ENCODE measurements at regions not wholly inside any gene's neighbourhood (a gene's known extent, or its start where the extent isn't known, plus 50 kb on each side); places are given as distances from the start of the nearest gene placed in this dataset.
"Not testable (repeated sequence)": the region's sequence is repeated elsewhere in the genome, so short reads cannot be mapped to it uniquely, and the experiment has no call there.

DNA sequence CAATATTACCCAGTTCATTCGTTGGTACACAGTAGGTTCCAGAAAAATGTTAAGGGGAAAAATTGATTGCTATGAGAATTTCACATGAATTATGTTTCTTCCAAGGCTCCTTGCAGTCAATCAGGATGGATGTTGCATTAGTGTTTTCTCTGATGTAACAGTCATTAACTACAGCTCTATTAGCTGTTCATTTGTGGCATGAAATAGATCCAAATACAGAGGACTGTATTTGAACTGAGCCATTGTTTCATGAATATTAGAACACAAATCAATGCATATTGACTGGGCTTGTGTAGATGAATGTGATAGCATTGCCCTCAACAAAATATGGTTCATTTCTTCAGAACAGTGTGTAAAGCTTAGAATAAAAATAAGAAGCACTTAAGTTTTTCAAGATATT, 203.0 kb upstream of the SGO1 start:
- Histone ChIP-seq H3K27ac (ENCODE audit: insufficient read depth in 1 of 2, low read depth in 1 of 2, low read length in 2 of 2, poor library complexity in 1 of 2, severe bottlenecking in 2 of 2) (no peak overlapping the region), H3K4me3 (ENCODE audit: control insufficient read depth in 1 of 7, extremely low read depth in 1 of 7, insufficient read depth in 4 of 7, low read depth in 2 of 7, low read length in 6 of 7) (no peak overlapping the region), H3K4me1 (ENCODE audit: control extremely low read depth in 1 of 4, control insufficient read depth in 4 of 4, insufficient read depth in 4 of 4, low read length in 3 of 4) (no peaks in the 10 kb centered on the region), H3K9me3 (ENCODE audit: control extremely low read depth in 1 of 5, control insufficient read depth in 4 of 5, insufficient read depth in 2 of 5, low read depth in 1 of 5, low read length in 4 of 5) (no peaks in the 10 kb centered on the region), H3K27me3 (replicated peaks in 2 of 5; ENCODE audit: control insufficient read depth in 4 of 5, insufficient read depth in 5 of 5, low read length in 4 of 5) (no peaks in the 10 kb centered on the region), H3K36me3 (ENCODE audit: control insufficient read depth in 4 of 4, insufficient read depth in 4 of 4, low read length in 3 of 4) (no peaks in the 10 kb centered on the region)
- CTCF ChIA-PET = no interaction called here
- WGBS (ENCODE audit: insufficient coverage) = no CpG with 5 or more reads among the region's 1 CpG
- DNase-seq = no peak
- POLR2A ChIA-PET = no interaction called here

DNA sequence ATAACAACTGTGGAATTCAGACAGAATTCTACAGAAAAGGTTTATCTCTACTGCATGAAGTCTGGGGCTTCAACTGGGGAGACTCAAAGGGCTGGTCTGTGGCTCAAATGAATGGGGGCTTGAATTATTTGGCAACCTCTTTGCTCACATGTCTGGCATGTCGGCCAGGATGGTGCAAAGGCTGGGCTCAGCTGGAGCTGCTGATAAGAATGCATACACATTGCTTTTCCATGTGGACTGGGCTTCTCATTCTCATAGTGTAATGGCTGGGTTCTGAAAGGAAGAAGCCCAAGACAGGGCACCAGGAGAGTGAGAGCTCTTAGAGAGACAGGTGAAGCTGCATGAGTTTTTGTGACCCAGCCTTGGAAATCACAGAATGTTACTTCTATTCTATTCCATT, 194.3 kb upstream of the SGO1 start:
- WGBS (ENCODE audit: insufficient coverage) = 88% methylated on average over 1 of the region's 1 CpG
- Histone ChIP-seq H3K27me3 (replicated peaks in 2 of 5; ENCODE audit: control insufficient read depth in 4 of 5, insufficient read depth in 5 of 5, low read length in 4 of 5) (no peaks in the 10 kb centered on the region), H3K9me3 (ENCODE audit: control extremely low read depth in 1 of 5, control insufficient read depth in 4 of 5, insufficient read depth in 2 of 5, low read depth in 1 of 5, low read length in 4 of 5) (no peaks in the 10 kb centered on the region), H3K36me3 (ENCODE audit: control insufficient read depth in 4 of 4, insufficient read depth in 4 of 4, low read length in 3 of 4) (no peaks in the 10 kb centered on the region), H3K4me3 (ENCODE audit: control insufficient read depth in 1 of 7, extremely low read depth in 1 of 7, insufficient read depth in 4 of 7, low read depth in 2 of 7, low read length in 6 of 7) (no peak overlapping the region), H3K4me1 (ENCODE audit: control extremely low read depth in 1 of 4, control insufficient read depth in 4 of 4, insufficient read depth in 4 of 4, low read length in 3 of 4) (no peaks in the 10 kb centered on the region), H3K27ac (ENCODE audit: insufficient read depth in 1 of 2, low read depth in 1 of 2, low read length in 2 of 2, poor library complexity in 1 of 2, severe bottlenecking in 2 of 2) (no peak overlapping the region)
- POLR2A ChIA-PET = no interaction called here
- CTCF ChIA-PET = no interaction called here
- no peak for DNase-seq

DNA sequence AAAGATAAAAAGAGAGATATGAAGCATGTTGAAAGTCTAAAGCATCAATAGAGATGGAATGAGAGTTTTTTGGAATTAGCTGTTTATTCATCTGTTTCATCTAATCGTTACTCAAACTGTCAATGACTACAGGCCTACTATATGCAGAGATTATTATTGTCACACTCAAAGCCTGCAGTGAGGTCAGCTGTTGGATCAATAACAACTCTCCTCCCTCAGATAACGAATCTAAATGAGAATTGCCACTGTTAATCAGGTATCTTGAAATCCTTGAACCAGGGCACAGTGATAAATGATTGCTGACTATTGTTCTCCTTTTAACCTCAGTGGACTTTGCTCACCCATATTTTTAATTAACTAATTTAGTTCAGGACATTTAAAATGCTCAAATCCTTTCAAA, 192.3 kb upstream of the SGO1 start:
- ChIA-PET POLR2A (no interaction called here), CTCF (no interaction called here)
- WGBS (ENCODE audit: insufficient coverage) = 100% methylated on average over 1 of the region's 2 CpGs
- no peaks in the 10 kb centered on the region for H3K36me3 ChIP-seq (ENCODE audit: control insufficient read depth in 4 of 4, insufficient read depth in 4 of 4, low read length in 3 of 4)
- H3K27me3 ChIP-seq (replicated peaks in 2 of 5; ENCODE audit: control insufficient read depth in 4 of 5, insufficient read depth in 5 of 5, low read length in 4 of 5) = no peaks in the 10 kb centered on the region
- no peaks in the 10 kb centered on the region for H3K4me1 ChIP-seq (ENCODE audit: control extremely low read depth in 1 of 4, control insufficient read depth in 4 of 4, insufficient read depth in 4 of 4, low read length in 3 of 4)
- DNase-seq = no peak
- no peaks in the 10 kb centered on the region for H3K9me3 ChIP-seq (ENCODE audit: control extremely low read depth in 1 of 5, control insufficient read depth in 4 of 5, insufficient read depth in 2 of 5, low read depth in 1 of 5, low read length in 4 of 5)
- H3K27ac ChIP-seq (ENCODE audit: insufficient read depth in 1 of 2, low read depth in 1 of 2, low read length in 2 of 2, poor library complexity in 1 of 2, severe bottlenecking in 2 of 2) = no peak overlapping the region
- H3K4me3 ChIP-seq (ENCODE audit: control insufficient read depth in 1 of 7, extremely low read depth in 1 of 7, insufficient read depth in 4 of 7, low read depth in 2 of 7, low read length in 6 of 7) = no peak overlapping the region

DNA sequence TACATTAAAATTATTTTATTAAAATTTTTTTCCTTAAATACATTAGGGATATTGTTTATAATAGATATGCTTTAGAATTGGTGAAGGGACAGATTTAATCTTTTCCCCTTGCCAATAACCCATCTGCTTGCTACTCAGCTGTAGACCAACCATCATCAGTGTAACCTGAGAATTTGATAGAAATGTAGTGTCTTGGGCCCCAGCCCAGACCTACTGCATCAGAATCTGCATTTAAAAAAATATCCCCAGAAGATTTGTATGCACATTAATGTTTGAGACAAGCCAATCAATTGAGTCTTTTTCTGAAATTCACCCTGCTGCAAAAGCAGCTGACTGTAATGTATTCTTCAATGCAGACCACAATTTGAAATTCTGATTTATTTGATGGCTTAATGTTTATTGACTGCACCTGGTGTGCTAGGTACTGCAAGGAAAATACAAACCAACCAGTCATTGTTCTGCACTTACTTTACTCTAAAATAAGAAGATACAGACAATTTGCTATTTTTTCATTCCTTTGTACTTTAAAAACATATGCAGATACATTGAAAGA, 190.7 kb upstream of the SGO1 start:
- POLR2A ChIA-PET = no interaction called here
- CTCF ChIA-PET = interaction anchor here (1.0 kb wide), 1 partner anchor 46 kb away, joined by 3 read pairs; no protein-coding TSS in a partner anchor

DNA sequence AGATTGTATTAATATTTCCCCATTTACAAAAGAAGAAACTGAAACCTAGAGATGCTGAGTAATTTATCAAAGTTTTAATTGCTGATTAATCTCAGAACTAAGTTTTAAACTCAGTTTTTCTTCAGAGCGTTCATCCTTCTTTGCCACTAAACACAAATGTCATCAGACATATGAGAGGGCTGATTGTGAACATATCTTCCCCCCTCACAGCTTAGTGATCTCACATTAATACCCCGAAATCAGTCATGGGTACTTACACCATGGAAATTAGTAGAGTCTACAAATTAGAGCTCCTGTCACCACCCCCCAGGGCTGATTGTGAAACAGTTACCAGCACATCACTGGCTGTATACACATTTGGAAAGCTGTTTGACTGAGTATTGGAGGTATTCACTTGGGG, 189.3 kb upstream of the SGO1 start:
- H3K27me3 ChIP-seq (replicated peaks in 2 of 5; ENCODE audit: control insufficient read depth in 4 of 5, insufficient read depth in 5 of 5, low read length in 4 of 5) = no peaks in the 10 kb centered on the region
- ChIA-PET POLR2A (no interaction called here), CTCF (no interaction called here)
- no peaks in the 10 kb centered on the region for H3K9me3 ChIP-seq (ENCODE audit: control extremely low read depth in 1 of 5, control insufficient read depth in 4 of 5, insufficient read depth in 2 of 5, low read depth in 1 of 5, low read length in 4 of 5)
- H3K27ac ChIP-seq (ENCODE audit: insufficient read depth in 1 of 2, low read depth in 1 of 2, low read length in 2 of 2, poor library complexity in 1 of 2, severe bottlenecking in 2 of 2) = no peak overlapping the region
- H3K36me3 ChIP-seq (ENCODE audit: control insufficient read depth in 4 of 4, insufficient read depth in 4 of 4, low read length in 3 of 4) = no peaks in the 10 kb centered on the region
- H3K4me1 ChIP-seq (ENCODE audit: control extremely low read depth in 1 of 4, control insufficient read depth in 4 of 4, insufficient read depth in 4 of 4, low read length in 3 of 4) = no peaks in the 10 kb centered on the region
- no peak overlapping the region for H3K4me3 ChIP-seq (ENCODE audit: control insufficient read depth in 1 of 7, extremely low read depth in 1 of 7, insufficient read depth in 4 of 7, low read depth in 2 of 7, low read length in 6 of 7)
- no peak for DNase-seq
- WGBS (ENCODE audit: insufficient coverage) = 83% methylated on average over 2 of the region's 2 CpGs

More for the DNA sequence above, 190.7 kb upstream of the SGO1 start:
- Histone ChIP-seq H3K4me3 (ENCODE audit: control insufficient read depth in 1 of 7, extremely low read depth in 1 of 7, insufficient read depth in 4 of 7, low read depth in 2 of 7, low read length in 6 of 7) (no peak overlapping the region), H3K4me1 (ENCODE audit: control extremely low read depth in 1 of 4, control insufficient read depth in 4 of 4, insufficient read depth in 4 of 4, low read length in 3 of 4) (no peaks in the 10 kb centered on the region), H3K27ac (ENCODE audit: insufficient read depth in 1 of 2, low read depth in 1 of 2, low read length in 2 of 2, poor library complexity in 1 of 2, severe bottlenecking in 2 of 2) (no peak overlapping the region), H3K27me3 (replicated peaks in 2 of 5; ENCODE audit: control insufficient read depth in 4 of 5, insufficient read depth in 5 of 5, low read length in 4 of 5) (no peaks in the 10 kb centered on the region), H3K9me3 (ENCODE audit: control extremely low read depth in 1 of 5, control insufficient read depth in 4 of 5, insufficient read depth in 2 of 5, low read depth in 1 of 5, low read length in 4 of 5) (no peaks in the 10 kb centered on the region), H3K36me3 (ENCODE audit: control insufficient read depth in 4 of 4, insufficient read depth in 4 of 4, low read length in 3 of 4) (no peaks in the 10 kb centered on the region)
- DNase-seq = no peak

DNA sequence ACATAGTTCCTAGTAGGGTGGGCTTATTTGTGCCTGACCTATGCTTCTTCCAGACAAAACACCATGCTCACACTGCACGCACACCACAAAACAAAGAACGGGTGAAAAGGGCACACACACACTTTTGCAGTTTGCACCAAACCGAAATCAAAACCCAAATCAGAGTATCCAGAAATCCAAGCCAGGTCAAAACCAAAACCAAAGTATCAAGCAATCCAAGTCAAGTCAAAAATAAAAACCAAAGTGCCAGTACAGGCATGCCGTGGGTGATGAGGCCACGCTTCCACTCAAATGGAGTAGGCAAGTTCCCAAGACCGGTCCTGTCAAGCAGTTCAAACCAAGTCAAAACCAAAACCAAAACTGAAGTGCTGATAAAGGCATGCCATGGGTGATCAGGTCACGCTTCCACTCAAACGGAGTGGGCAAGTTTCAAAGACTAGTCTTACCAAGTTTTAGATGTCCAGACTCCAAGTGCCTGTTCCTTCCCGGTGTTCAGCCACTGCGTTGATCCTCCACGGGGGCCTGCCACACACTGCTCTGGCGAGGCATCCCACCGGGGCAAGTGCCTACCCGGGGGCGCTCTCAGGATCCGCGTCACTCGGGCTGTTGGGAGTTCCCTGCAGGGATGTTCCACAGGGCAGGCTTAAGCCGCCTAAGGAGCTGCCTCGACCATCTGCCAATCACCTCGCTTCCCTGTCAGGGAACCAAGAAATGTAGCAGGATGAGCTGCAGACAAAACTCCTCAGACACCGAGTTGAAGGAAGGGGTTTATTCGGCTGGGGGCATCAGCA, 184.5 kb upstream of the SGO1 start:
- H3K9me3 ChIP-seq (ENCODE audit: control extremely low read depth in 1 of 5, control insufficient read depth in 4 of 5, insufficient read depth in 2 of 5, low read depth in 1 of 5, low read length in 4 of 5); H3K36me3 ChIP-seq (ENCODE audit: control insufficient read depth in 4 of 4, insufficient read depth in 4 of 4, low read length in 3 of 4); H3K27ac ChIP-seq (ENCODE audit: insufficient read depth in 1 of 2, low read depth in 1 of 2, low read length in 2 of 2, poor library complexity in 1 of 2, severe bottlenecking in 2 of 2); H3K27me3 ChIP-seq (replicated peaks in 2 of 5; ENCODE audit: control insufficient read depth in 4 of 5, insufficient read depth in 5 of 5, low read length in 4 of 5); DNase-seq; CTCF ChIA-PET; POLR2A ChIA-PET; H3K4me3 ChIP-seq (ENCODE audit: control insufficient read depth in 1 of 7, extremely low read depth in 1 of 7, insufficient read depth in 4 of 7, low read depth in 2 of 7, low read length in 6 of 7); H3K4me1 ChIP-seq (ENCODE audit: control extremely low read depth in 1 of 4, control insufficient read depth in 4 of 4, insufficient read depth in 4 of 4, low read length in 3 of 4): not testable (repeated sequence)
- 96% methylated on average over 17 of the region's 23 CpGs for WGBS (ENCODE audit: insufficient coverage)

DNA sequence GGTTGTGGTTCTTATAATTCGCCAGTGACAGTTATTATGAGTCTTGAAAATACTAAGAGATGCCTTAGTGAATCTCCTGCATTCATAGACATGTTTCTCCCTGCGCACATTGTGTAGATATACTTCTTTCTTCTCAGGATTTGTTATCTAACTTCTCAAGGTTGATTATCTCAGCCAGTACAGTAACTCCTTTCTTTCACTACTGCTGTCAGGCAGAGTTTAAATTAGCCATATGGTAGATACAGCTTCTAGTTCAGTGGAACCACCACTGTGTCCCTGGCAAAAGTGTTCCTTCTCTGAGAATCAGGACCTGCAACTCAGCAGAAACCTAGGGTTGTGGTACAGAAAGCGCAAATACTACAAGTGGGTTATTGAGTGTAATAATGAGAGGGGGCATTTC, 175.0 kb upstream of the SGO1 start:
- H3K4me1 ChIP-seq (ENCODE audit: control extremely low read depth in 1 of 4, control insufficient read depth in 4 of 4, insufficient read depth in 4 of 4, low read length in 3 of 4) = no peaks in the 10 kb centered on the region
- H3K9me3 ChIP-seq (ENCODE audit: control extremely low read depth in 1 of 5, control insufficient read depth in 4 of 5, insufficient read depth in 2 of 5, low read depth in 1 of 5, low read length in 4 of 5) = peaks cover 0 to 1% (median 0%) of the 10 kb centered on the region in 5 experiments
- H3K27ac ChIP-seq (ENCODE audit: insufficient read depth in 1 of 2, low read depth in 1 of 2, low read length in 2 of 2, poor library complexity in 1 of 2, severe bottlenecking in 2 of 2) = no peak overlapping the region
- POLR2A ChIA-PET = no interaction called here
- no peaks in the 10 kb centered on the region for H3K36me3 ChIP-seq (ENCODE audit: control insufficient read depth in 4 of 4, insufficient read depth in 4 of 4, low read length in 3 of 4)
- H3K4me3 ChIP-seq (ENCODE audit: control insufficient read depth in 1 of 7, extremely low read depth in 1 of 7, insufficient read depth in 4 of 7, low read depth in 2 of 7, low read length in 6 of 7) = no peak overlapping the region
- WGBS (ENCODE audit: insufficient coverage) = 100% methylated on average over 1 of the region's 3 CpGs
- DNase-seq = no peak
- CTCF ChIA-PET = no interaction called here
- no peaks in the 10 kb centered on the region for H3K27me3 ChIP-seq (replicated peaks in 2 of 5; ENCODE audit: control insufficient read depth in 4 of 5, insufficient read depth in 5 of 5, low read length in 4 of 5)
